OCI-LY7 (cell line): ENCODE measurements at regions not wholly inside any gene's neighbourhood (a gene's known extent, or its start where the extent isn't known, plus 50 kb on each side); places are given as distances from the start of the nearest gene placed in this dataset.

ENCODE experiments used
- CTCF ChIP-seq: fragments of 200-600 bp; sonication (generic); conservative IDR thresholded peaks from 2 replicates; pipeline ENCODE4 v1.5.1; 2014; ENCODE audit warnings: mild to moderate bottlenecking, antibody characterized with exemption, low read length, moderate library complexity, mixed read lengths
- EZH2phosphoT487 ChIP-seq: fragments of 200-600 bp; sonication (generic); IDR thresholded peaks from 2 replicates; pipeline ENCODE4 v1.6.1; 2018; ENCODE audit warnings: low read depth, borderline replicate concordance, mild to moderate bottlenecking, mixed run types, antibody characterized with exemption, low read length, moderate library complexity, mixed read lengths

GRCh38 chr6:167645368-167645767, 181.3 kb upstream of the AFDN start:
- TF ChIP-seq CTCF (no peak), EZH2phosphoT487 (no peak)
